ENCODE measurements at regions not wholly inside any gene's neighbourhood (a gene's known extent, or its start where the extent isn't known, plus 50 kb on each side); places are given as distances from the start of the nearest gene placed in this dataset.

GRCh38 chr5:93644760-93645159, 61.7 kb downstream of the NR2F1 start:
- TF ChIP-seq, protein P1, sequence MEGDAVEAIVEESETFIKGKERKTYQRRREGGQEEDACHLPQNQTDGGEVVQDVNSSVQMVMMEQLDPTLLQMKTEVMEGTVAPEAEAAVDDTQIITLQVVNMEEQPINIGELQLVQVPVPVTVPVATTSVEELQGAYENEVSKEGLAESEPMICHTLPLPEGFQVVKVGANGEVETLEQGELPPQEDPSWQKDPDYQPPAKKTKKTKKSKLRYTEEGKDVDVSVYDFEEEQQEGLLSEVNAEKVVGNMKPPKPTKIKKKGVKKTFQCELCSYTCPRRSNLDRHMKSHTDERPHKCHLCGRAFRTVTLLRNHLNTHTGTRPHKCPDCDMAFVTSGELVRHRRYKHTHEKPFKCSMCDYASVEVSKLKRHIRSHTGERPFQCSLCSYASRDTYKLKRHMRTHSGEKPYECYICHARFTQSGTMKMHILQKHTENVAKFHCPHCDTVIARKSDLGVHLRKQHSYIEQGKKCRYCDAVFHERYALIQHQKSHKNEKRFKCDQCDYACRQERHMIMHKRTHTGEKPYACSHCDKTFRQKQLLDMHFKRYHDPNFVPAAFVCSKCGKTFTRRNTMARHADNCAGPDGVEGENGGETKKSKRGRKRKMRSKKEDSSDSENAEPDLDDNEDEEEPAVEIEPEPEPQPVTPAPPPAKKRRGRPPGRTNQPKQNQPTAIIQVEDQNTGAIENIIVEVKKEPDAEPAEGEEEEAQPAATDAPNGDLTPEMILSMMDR (IDR thresholded peaks at IDR 0.05): no peak
- TF ChIP-seq POLR2A (IDR thresholded peaks at IDR 0.05): no peak
